D721Med (cell line): ENCODE measurements at regions not wholly inside any gene's neighbourhood (a gene's known extent, or its start where the extent isn't known, plus 50 kb on each side); places are given as distances from the start of the nearest gene placed in this dataset.

Experiments used
- DNase-seq: peaks from one replicate; pipeline ENCODE4 v3.0.0; 2011; ENCODE audit warnings: low spot score; ENCODE audit not compliant: insufficient read length
- FAIRE-seq: peaks from 2 replicates; lab custom pipeline; 2011; peaks lifted over from hg19 to GRCh38; lab: Jason Lieb, UNC
- TF ChIP-seq, protein P1 (sequence below): IDR thresholded peaks from 2 replicates; pipeline ENCODE4 v1.5.1; 2012; ENCODE audit warnings: mild to moderate bottlenecking, control low read depth; ENCODE audit not compliant: insufficient read depth; ENCODE audit errors: missing control alignments

DNA sequence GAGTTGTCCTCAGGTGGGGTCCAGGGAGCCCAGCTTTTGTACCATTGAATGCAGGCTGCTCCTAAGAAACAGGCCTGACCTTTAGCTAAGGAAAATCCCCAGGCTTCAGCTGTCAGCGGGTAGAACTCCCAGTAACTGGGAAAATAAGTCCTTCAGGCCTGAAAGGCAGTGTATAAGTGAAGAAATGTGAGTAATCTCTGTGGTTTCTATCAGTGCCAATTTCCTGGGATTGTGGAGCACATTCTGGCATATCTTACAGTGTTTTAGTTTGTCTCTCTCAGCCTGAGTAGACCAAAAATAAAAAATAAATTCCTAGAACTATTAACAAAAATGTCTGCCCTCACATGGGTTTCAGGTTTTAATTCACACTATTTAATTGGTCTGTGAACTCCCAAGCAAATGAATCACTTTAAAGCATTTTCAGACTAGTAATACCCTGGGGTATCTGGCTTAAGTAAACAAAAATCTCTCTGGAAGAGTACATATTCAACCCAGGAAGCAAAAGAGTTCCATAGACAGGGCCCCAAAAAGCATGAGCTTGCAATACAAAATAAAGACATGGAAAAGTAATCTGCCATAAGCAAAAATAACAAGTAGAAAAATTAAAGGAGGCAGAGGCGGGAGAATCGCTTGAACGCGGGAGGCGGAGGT, 566.2 kb upstream of the NOX3 start:
- DNase-seq (no peak), FAIRE-seq (no peak)
- TF ChIP-seq, protein P1, sequence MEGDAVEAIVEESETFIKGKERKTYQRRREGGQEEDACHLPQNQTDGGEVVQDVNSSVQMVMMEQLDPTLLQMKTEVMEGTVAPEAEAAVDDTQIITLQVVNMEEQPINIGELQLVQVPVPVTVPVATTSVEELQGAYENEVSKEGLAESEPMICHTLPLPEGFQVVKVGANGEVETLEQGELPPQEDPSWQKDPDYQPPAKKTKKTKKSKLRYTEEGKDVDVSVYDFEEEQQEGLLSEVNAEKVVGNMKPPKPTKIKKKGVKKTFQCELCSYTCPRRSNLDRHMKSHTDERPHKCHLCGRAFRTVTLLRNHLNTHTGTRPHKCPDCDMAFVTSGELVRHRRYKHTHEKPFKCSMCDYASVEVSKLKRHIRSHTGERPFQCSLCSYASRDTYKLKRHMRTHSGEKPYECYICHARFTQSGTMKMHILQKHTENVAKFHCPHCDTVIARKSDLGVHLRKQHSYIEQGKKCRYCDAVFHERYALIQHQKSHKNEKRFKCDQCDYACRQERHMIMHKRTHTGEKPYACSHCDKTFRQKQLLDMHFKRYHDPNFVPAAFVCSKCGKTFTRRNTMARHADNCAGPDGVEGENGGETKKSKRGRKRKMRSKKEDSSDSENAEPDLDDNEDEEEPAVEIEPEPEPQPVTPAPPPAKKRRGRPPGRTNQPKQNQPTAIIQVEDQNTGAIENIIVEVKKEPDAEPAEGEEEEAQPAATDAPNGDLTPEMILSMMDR, result no peak

DNA sequence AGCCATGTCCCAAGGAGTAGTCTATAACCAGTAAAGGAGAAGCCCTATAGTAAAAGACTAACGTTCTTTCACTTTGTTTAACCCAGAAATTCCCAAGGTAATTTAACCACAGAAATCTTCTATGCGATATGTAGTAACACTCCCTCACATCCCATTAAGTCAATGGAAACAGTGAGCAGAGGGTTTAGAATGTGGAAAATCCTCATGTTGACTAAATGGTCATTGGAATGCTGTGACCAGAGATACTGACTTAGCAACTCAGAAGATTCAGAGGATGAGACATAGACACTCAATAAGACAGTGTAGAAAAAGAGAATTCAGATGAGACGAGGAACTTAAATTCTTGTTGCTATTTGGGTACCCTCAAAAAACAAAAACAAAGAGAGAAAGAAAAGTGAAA, 562.2 kb upstream of the NOX3 start:
- TF ChIP-seq, protein P1, result no peak
- no peak for FAIRE-seq
- DNase-seq, result no peak

DNA sequence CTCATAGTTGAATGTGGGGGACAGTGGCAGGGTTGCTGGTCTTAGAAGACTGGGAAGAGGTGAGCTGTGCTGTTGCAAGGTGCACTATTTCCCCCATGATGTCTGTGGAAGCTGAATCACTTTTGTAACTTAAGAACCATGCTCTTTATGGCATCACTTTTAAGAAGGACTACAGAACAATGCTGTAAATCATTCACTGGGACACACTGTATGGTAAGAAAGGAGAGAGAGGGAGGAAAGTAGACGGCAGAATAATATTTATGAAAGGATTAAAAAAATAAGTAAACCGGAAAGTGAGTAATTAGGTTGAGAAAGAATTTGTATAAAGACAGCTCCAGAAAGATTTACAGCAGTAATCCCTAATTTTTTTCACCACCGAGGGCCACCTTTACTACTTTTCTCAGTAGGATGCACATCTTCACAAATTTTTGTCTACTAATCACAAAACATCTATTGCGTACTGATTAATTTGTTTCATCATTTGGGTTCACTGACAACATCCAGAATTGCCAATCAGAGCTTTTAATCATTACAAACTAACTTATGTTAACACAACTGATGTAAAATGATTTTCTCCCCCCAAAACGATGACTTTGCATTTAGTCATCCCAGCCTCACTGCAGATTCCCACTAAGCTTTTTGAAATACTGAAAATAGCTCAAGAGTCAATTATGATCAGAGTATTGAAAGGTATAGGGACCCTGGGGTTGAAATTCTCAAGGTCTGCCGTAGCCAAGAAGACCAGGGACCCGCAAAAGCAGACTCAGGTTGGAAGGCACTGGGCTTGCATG, 560.7 kb upstream of the NOX3 start:
- FAIRE-seq (no peak), DNase-seq (no peak)
- TF ChIP-seq, protein P1, result no peak

DNA sequence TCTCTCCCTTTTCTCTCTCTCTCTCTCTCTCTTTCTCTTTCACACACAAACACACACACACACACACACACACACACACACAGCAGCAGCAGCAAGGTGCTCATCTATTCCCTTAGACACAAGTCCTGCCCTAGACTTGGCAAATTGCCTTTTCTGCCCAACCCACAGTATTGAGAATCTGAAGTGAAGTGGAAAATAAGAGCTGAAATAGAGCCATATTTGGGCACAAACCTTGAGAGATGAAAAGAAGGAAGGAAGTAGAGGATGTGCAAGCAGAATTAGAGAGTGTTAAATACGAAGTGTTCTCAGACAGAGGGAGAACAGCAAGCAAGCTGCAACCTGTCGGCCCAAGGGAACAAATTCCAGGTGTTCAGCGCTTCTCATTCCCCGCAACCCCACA, 557.5 kb upstream of the NOX3 start:
- TF ChIP-seq, protein P1, result no peak
- no peak for FAIRE-seq
- no peak for DNase-seq

DNA sequence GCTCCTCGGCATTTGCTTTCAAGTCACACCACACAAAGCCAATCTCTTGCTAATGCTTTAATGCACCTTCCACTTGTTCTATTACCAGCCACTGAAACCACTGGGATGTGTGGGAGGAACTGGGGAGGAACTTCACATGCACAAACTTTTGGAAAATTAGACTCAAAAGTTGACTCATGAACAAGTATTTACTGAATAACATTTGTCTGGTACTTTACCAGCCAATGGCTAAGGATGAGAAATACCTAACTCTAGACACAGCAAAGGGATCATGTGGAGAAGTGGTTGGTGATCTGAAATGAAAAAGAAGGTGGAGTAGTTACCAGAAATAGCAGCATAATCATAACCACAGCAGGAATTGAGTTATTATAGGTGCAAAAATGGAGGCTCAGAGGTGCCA, 554.0 kb upstream of the NOX3 start:
- no peak for FAIRE-seq
- TF ChIP-seq, protein P1, result no peak

DNA sequence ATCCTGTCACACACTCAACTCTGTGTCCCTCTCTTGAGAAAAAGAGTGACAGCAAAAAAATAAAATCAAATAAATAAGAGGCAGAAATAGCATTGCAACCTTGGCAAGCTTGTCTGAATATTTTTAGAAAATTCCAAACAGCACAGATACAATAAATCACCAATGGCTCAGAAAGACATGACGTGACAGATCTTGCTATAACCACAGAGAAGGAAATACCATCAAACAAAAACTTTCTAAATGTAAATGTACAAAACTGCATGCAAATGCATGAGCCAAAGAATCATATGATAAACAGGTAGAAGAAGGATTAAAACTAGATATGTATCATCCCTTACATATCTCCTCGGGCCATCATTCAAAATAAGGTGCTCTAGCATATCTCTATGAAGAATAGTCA, 549.2 kb upstream of the NOX3 start:
- no peak for FAIRE-seq
- TF ChIP-seq, protein P1, result no peak

More for the DNA sequence above, 554.0 kb upstream of the NOX3 start:
- DNase-seq, result no peak

DNA sequence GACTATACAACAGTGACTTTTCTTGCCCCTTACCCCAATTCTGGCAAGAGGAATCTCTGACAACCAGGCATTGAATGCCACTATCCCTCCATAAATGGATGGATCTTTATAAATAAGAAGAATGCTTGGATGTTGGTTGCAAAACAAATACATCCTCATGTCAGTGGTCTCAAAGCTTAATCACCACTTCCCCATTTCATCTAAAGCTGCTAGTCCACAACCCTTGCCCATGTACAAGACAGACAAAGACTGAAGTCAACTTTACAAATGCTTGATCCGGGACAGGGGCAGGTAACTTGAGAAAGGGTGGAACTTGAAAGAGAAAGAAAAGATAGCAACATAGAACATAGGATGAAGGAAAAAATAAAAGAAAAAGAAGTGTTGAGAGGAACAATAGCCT, 540.5 kb upstream of the NOX3 start:
- FAIRE-seq (no peak), DNase-seq (no peak)
- TF ChIP-seq, protein P1, result no peak

More for the DNA sequence above, 549.2 kb upstream of the NOX3 start:
- no peak for DNase-seq
